ENCODE measurements at regions not wholly inside any gene's neighbourhood (a gene's known extent, or its start where the extent isn't known, plus 50 kb on each side); places are given as distances from the start of the nearest gene placed in this dataset.

DNA sequence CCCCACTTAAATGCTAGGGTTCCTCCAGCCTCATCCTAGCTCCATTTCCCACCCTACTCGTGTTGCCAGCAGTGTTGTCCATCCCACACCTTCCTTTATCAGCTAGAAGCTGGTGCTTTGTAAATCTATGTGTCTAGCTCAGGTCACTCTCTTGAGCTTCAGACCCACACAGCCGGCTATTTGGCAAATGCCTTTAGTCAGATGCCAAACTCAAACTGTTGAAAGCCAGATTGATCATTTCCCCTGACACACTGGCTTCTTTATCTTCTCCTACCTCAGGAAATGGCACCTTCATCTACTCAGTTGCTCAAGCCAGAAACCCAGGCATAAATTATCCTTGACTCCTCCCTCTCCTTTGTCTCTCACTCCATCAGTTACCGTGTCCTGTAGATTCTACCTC, 61.5 kb upstream of the TPM1 start:
- TF ChIP-seq, protein P1, sequence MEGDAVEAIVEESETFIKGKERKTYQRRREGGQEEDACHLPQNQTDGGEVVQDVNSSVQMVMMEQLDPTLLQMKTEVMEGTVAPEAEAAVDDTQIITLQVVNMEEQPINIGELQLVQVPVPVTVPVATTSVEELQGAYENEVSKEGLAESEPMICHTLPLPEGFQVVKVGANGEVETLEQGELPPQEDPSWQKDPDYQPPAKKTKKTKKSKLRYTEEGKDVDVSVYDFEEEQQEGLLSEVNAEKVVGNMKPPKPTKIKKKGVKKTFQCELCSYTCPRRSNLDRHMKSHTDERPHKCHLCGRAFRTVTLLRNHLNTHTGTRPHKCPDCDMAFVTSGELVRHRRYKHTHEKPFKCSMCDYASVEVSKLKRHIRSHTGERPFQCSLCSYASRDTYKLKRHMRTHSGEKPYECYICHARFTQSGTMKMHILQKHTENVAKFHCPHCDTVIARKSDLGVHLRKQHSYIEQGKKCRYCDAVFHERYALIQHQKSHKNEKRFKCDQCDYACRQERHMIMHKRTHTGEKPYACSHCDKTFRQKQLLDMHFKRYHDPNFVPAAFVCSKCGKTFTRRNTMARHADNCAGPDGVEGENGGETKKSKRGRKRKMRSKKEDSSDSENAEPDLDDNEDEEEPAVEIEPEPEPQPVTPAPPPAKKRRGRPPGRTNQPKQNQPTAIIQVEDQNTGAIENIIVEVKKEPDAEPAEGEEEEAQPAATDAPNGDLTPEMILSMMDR (IDR thresholded peaks at IDR 0.05; ENCODE audit: unreplicated experiment), result no peak
- ChIA-PET POLR2A (interaction anchor here (1.1 kb wide), 1 partner anchor 10 kb away, joined by 4 read pairs; no protein-coding TSS in a partner anchor), CTCF (no interaction called here)
- no peak overlapping the region for H3K27ac Mint-ChIP-seq (ENCODE audit: low read depth, unreplicated experiment)
- intact Hi-C loops (cut with micrococcal nuclease), result no loop called here
- H3K4me1 Mint-ChIP-seq (ENCODE audit: insufficient read depth, unreplicated experiment), result peaks cover 6% of the 10 kb centered on the region
- no peaks in the 10 kb centered on the region for H3K27me3 Mint-ChIP-seq (ENCODE audit: insufficient read depth, unreplicated experiment)
- H3K9me3 Mint-ChIP-seq (ENCODE audit: unreplicated experiment), result no peaks in the 10 kb centered on the region
- no peak overlapping the region for H3K4me3 Mint-ChIP-seq (ENCODE audit: unreplicated experiment)
- DNase-seq (ENCODE audit: unreplicated experiment), result no peak
- BruUV-seq (replicated peaks), result no TSS peak
- H3K36me3 Mint-ChIP-seq (ENCODE audit: insufficient read depth, unreplicated experiment), result no peaks in the 10 kb centered on the region

DNA sequence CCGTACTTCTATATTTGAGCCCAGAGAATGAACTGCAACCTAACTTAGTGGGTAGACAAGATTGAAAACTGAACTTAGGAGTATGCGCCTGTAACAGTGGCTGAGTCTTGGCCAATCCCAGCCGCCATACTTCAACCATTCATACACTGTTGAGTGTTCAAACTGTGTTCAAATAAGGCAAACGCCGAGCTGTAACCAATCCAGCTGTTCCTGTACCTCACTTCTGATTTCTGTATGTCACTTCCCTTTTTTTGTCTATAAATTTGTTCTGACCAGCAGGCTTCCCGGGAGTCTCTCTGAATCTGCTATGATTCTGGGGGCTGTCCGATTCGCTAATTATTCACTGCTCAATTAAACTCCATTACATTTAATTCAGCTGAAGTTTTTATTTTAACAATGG, 58.6 kb upstream of the TPM1 start:
- BruUV-seq (replicated peaks), result no TSS peak

DNA sequence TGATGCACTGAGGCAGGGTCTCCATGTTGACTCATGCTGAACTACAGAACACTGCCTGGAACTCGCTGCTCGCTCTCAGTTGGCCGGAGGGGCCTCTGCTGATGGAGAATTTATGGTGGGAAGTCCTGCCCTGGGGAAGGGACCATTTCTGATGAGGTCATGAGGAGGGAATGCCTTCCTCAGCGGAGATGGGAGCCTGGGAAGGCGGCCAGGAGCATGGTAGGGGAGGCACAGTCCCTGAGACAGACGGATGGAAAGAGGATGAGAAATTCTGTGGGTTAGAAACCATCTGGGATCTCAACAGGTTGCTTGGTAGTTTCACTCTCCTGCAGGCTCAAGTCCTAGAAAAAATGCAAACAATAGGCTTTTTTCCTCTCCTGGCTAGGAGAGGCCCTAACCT, 56.8 kb upstream of the TPM1 start:
- intact Hi-C loops (cut with micrococcal nuclease), result no loop called here
- Mint-ChIP-seq H3K27ac (ENCODE audit: low read depth, unreplicated experiment) (no peak overlapping the region), H3K27me3 (ENCODE audit: insufficient read depth, unreplicated experiment) (no peaks in the 10 kb centered on the region), H3K4me1 (ENCODE audit: insufficient read depth, unreplicated experiment) (peaks cover 8% of the 10 kb centered on the region), H3K4me3 (ENCODE audit: unreplicated experiment) (no peak overlapping the region), H3K9me3 (ENCODE audit: unreplicated experiment) (no peaks in the 10 kb centered on the region), H3K36me3 (ENCODE audit: insufficient read depth, unreplicated experiment) (no peaks in the 10 kb centered on the region)
- no TSS peak for BruUV-seq (replicated peaks)
- no peak for DNase-seq (ENCODE audit: unreplicated experiment)
- CTCF ChIA-PET, result no interaction called here
- POLR2A ChIA-PET, result no interaction called here
- TF ChIP-seq, protein P1 (IDR thresholded peaks at IDR 0.05; ENCODE audit: unreplicated experiment), result no peak

More for the DNA sequence above, 58.6 kb upstream of the TPM1 start:
- POLR2A ChIA-PET, result no interaction called here
- TF ChIP-seq, protein P1 (IDR thresholded peaks at IDR 0.05; ENCODE audit: unreplicated experiment), result no peak
- DNase-seq (ENCODE audit: unreplicated experiment), result no peak
- Mint-ChIP-seq H3K4me1 (ENCODE audit: insufficient read depth, unreplicated experiment) (no peaks in the 10 kb centered on the region), H3K9me3 (ENCODE audit: unreplicated experiment) (no peaks in the 10 kb centered on the region), H3K36me3 (ENCODE audit: insufficient read depth, unreplicated experiment) (no peaks in the 10 kb centered on the region), H3K27me3 (ENCODE audit: insufficient read depth, unreplicated experiment) (no peaks in the 10 kb centered on the region), H3K4me3 (ENCODE audit: unreplicated experiment) (no peak overlapping the region), H3K27ac (ENCODE audit: low read depth, unreplicated experiment) (no peak overlapping the region)
- intact Hi-C loops (cut with micrococcal nuclease), result no loop called here
- CTCF ChIA-PET, result interaction anchor here (0.8 kb wide), 1 partner anchor 11 kb away, joined by 3 read pairs; no protein-coding TSS in a partner anchor

DNA sequence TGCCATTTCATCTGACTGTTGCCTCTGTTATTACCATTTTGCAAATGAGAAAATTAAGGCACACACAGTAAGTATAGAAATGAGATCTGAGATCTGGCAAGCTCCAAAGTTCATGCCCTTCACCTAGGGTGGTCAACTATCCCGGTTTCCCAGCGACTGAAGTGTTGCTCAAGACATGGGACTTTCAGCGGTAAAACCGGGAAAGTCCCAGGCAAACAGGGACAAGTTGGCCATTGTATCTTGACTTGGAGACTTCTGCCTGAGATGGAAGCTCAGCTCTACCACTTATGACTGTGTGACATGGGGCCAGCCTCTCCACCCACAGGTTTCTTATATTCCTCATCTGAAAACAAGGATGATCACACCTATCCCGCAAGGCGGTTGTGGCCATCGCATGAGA, 55.6 kb upstream of the TPM1 start:
- no peak overlapping the region for H3K4me3 Mint-ChIP-seq (ENCODE audit: unreplicated experiment)
- DNase-seq (ENCODE audit: unreplicated experiment), result no peak
- ChIA-PET CTCF (interaction anchor here (0.7 kb wide), 1 partner anchor 10 kb away, joined by 3 read pairs; no protein-coding TSS in a partner anchor), POLR2A (interaction anchor here (0.7 to 1.3 kb wide), 2 partner anchors 11 to 15 kb away, joined by 3 to 4 read pairs; no protein-coding TSS in a partner anchor)
- intact Hi-C loops (cut with micrococcal nuclease), result no loop called here
- H3K27ac Mint-ChIP-seq (ENCODE audit: low read depth, unreplicated experiment), result no peak overlapping the region
- H3K9me3 Mint-ChIP-seq (ENCODE audit: unreplicated experiment), result no peaks in the 10 kb centered on the region
- BruUV-seq (replicated peaks), result no TSS peak
- no peaks in the 10 kb centered on the region for H3K36me3 Mint-ChIP-seq (ENCODE audit: insufficient read depth, unreplicated experiment)
- H3K4me1 Mint-ChIP-seq (ENCODE audit: insufficient read depth, unreplicated experiment), result peaks cover 12% of the 10 kb centered on the region
- TF ChIP-seq, protein P1 (IDR thresholded peaks at IDR 0.05; ENCODE audit: unreplicated experiment), result no peak
- H3K27me3 Mint-ChIP-seq (ENCODE audit: insufficient read depth, unreplicated experiment), result no peaks in the 10 kb centered on the region
